IMR-90 (cell line): ENCODE measurements at regions not wholly inside any gene's neighbourhood (a gene's known extent, or its start where the extent isn't known, plus 50 kb on each side); places are given as distances from the start of the nearest gene placed in this dataset.

Experiments used
- BHLHE40 ChIP-seq: fragments of 150-350 bp; IDR thresholded peaks from 2 replicates; pipeline ENCODE4 v1.6.1; 2016; ENCODE audit warnings: mild to moderate bottlenecking, low read depth, low read length
- CEBPB ChIP-seq: IDR thresholded peaks from 2 replicates; pipeline ENCODE4 v1.6.1; 2012; ENCODE audit warnings: low read depth, low read length, improper control_type of control experiment
- CHD1 ChIP-seq: IDR thresholded peaks from 2 replicates; pipeline ENCODE4 v1.6.1; 2012; ENCODE audit warnings: low read depth, low read length, improper control_type of control experiment
- FOS ChIP-seq: fragments of 150-350 bp; IDR thresholded peaks from 2 replicates; pipeline ENCODE4 v1.6.1; 2016; ENCODE audit warnings: low read depth, low read length
- MAFK ChIP-seq: IDR thresholded peaks from 2 replicates; pipeline ENCODE4 v1.6.1; 2012; ENCODE audit warnings: low read depth, low read length, improper control_type of control experiment
- MAZ ChIP-seq: IDR thresholded peaks from 2 replicates; pipeline ENCODE4 v1.6.1; 2012; ENCODE audit warnings: low read depth, mild to moderate bottlenecking, low read length, improper control_type of control experiment, moderate library complexity, borderline replicate concordance
- NFE2L2 ChIP-seq: fragments of 150-350 bp; IDR thresholded peaks from 2 replicates; pipeline ENCODE4 v1.6.1; 2016; ENCODE audit warnings: low read depth, mild to moderate bottlenecking, low read length
- POLR2A ChIP-seq: IDR thresholded peaks from 2 replicates; pipeline ENCODE4 v1.6.1; 2012; ENCODE audit warnings: mild to moderate bottlenecking, low read depth, low read length
- RAD21 ChIP-seq: IDR thresholded peaks from 2 replicates; pipeline ENCODE4 v1.6.1; 2012; ENCODE audit warnings: low read length, improper control_type of control experiment
- RFX5 ChIP-seq: IDR thresholded peaks from 2 replicates; pipeline ENCODE4 v1.8.0; 2012; ENCODE audit warnings: low read depth, mild to moderate bottlenecking, low read length, moderate library complexity
- SMC3 ChIP-seq: fragments of 150-350 bp; IDR thresholded peaks from 2 replicates; pipeline ENCODE4 v1.6.1; 2016; ENCODE audit warnings: low read depth, mild to moderate bottlenecking, antibody characterized with exemption, low read length, moderate library complexity
- TF ChIP-seq, protein P1 (sequence below): conservative IDR thresholded peaks from 2 replicates; pipeline ENCODE4 v1.5.1; 2012; ENCODE audit warnings: mild to moderate bottlenecking, low read depth, low read length, improper control_type of control experiment
- TF ChIP-seq, protein P2 (sequence below): fragments of 150-350 bp; IDR thresholded peaks from 2 replicates; pipeline ENCODE4 v1.6.1; 2017; ENCODE audit warnings: mild to moderate bottlenecking, antibody characterized with exemption, low read length, low read depth

DNA sequence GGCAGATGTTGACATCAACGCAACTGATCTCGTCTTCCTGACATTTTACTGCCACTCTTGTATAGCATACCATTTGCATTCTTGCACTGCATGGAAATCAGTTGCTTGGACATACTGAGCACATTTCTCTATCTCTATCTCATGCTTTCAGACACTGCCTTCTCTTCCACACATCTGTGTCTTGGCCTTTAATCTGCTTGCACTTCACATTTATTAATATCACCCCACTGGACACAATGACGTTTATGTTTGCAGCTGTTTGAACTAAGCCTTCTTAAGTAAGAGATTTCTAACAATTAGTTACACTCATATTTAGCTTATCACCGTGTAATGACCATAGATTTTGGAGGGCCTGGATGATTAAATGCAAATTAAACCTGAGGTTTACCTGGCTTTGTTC is 229.8 kb upstream of the CDH19 start:
- TF ChIP-seq CEBPB (no peak), SMC3 (no peak), POLR2A (no peak), MAFK (no peak), RFX5 (no peak), FOS (no peak), BHLHE40 (no peak), NFE2L2 (no peak), RAD21 (no peak), CHD1 (no peak), MAZ (no peak)
- TF ChIP-seq, protein P1, sequence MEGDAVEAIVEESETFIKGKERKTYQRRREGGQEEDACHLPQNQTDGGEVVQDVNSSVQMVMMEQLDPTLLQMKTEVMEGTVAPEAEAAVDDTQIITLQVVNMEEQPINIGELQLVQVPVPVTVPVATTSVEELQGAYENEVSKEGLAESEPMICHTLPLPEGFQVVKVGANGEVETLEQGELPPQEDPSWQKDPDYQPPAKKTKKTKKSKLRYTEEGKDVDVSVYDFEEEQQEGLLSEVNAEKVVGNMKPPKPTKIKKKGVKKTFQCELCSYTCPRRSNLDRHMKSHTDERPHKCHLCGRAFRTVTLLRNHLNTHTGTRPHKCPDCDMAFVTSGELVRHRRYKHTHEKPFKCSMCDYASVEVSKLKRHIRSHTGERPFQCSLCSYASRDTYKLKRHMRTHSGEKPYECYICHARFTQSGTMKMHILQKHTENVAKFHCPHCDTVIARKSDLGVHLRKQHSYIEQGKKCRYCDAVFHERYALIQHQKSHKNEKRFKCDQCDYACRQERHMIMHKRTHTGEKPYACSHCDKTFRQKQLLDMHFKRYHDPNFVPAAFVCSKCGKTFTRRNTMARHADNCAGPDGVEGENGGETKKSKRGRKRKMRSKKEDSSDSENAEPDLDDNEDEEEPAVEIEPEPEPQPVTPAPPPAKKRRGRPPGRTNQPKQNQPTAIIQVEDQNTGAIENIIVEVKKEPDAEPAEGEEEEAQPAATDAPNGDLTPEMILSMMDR: no peak
- TF ChIP-seq, protein P2, sequence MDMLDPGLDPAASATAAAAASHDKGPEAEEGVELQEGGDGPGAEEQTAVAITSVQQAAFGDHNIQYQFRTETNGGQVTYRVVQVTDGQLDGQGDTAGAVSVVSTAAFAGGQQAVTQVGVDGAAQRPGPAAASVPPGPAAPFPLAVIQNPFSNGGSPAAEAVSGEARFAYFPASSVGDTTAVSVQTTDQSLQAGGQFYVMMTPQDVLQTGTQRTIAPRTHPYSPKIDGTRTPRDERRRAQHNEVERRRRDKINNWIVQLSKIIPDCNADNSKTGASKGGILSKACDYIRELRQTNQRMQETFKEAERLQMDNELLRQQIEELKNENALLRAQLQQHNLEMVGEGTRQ: no peak
